Urothelium cell line (cell line): ENCODE measurements at regions not wholly inside any gene's neighbourhood (a gene's known extent, or its start where the extent isn't known, plus 50 kb on each side); places are given as distances from the start of the nearest gene placed in this dataset.
"Not testable (repeated sequence)": the region's sequence is repeated elsewhere in the genome, so short reads cannot be mapped to it uniquely, and the experiment has no call there.

Source experiments
- DNase-seq: peaks from one replicate; pipeline ENCODE4 v3.0.0; 2011; ENCODE audit warnings: low spot score, mixed read lengths
- FAIRE-seq: peaks from 2 replicates; lab custom pipeline; 2011; peaks lifted over from hg19 to GRCh38; lab: Jason Lieb, UNC

- DNase-seq (peak; percentile 47), FAIRE-seq (no peak)
These were observed 50.6 kb upstream of the NKD1 start for GRCh38 chr16:50497592-50497991.

DNA sequence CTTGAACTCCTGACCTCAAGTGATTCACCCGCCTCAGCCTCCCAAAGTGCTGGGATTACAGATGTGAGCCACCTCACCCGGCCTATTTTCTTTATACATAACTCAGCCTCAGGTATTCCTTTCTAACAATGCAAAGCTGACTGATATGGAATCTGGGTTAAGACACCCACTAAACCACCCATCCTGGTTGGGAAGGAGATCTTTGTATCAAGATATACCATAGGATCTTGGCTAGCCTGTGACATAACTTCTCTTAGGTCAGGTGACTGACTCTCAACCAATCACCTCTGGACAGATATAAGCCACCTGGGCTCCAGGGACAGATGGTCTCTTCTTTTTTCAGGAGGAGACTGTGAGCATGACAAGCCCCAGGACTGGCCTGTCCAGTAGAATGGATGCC lies 51.2 kb upstream of the NKD1 start:
- no peak for DNase-seq
- no peak for FAIRE-seq

DNA sequence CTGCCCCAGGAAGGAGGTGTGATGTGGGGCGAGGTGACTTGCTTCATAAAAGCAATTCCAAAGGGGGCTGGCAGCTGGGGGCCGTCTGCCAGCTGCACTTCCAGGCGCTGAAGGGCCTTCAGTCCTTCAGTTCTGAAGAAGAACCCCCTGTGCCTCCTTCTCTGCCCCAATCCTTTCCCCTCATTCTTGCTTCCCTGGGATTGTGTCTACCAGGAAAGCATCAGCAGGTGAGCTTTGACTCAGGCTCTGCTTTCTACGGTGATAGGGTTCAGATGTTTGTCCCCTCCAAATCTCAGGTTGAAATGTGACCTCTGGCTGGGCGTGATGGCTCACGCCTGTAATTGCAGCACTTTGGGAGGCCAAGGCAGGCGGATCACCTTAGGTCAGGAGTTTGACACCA lies 52.5 kb upstream of the NKD1 start:
- no peak for FAIRE-seq
- DNase-seq, result no peak

- DNase-seq (no peak), FAIRE-seq (no peak)
These were observed 53.4 kb upstream of the NKD1 start for GRCh38 chr16:50494501-50495491.

DNA sequence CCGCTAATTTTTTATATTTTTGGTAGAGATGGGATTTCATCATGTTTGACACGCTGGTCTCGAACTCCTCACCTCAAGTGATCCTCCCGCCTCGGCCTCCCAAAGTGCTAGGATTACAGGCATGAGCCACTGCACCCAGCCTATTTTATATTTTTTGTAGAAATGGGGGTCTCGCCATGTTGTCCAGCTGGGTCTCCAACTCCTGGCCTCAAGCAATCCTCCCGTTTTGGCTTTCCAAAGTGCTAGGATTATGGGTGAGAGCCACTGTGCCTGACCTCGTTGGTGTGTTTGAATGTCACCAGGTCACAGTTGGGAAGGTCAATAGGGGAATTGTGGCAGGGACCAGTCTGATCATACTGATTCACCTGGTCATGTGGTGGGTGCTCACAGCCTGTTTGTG lies 56.7 kb upstream of the NKD1 start:
- DNase-seq, result no peak
- FAIRE-seq, result no peak

- no peak for FAIRE-seq
These were observed 57.4 kb upstream of the NKD1 start for GRCh38 chr16:50490828-50491227.

GRCh38 chr16:50489182-50489581 lies 59.0 kb upstream of the NKD1 start:
- no peak for DNase-seq
- no peak for FAIRE-seq

More at GRCh38 chr16:50490828-50491227, 57.4 kb upstream of the NKD1 start:
- no peak for DNase-seq

- no peak for FAIRE-seq
- DNase-seq, result no peak
These were observed 60.7 kb upstream of the NKD1 start for GRCh38 chr16:50487528-50487927.

DNA sequence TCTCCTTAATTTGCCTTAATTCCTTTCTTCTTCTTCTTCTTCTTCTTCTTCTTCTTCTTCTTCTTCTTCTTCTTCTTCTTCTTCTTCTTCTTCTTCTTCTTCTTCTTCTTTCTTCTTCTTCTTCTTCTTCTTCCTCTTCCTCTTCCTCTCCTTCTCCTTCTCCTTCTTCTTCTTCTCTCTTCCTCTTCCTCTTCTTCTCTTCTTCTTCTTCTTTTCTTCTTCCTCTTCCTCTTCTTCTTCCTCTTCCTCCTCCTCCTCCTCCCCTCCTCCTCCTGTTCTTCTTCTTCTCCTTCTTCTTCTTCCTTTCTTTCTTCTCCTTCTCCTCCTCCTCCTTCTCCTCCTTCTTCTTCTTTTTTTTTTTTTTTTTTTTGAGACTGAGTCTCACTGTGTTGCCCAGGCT lies 62.0 kb upstream of the NKD1 start:
- not testable (repeated sequence) for FAIRE-seq, DNase-seq

GRCh38 chr16:50485232-50485631 lies 63.0 kb upstream of the NKD1 start:
- FAIRE-seq (no peak), DNase-seq (no peak)

DNA sequence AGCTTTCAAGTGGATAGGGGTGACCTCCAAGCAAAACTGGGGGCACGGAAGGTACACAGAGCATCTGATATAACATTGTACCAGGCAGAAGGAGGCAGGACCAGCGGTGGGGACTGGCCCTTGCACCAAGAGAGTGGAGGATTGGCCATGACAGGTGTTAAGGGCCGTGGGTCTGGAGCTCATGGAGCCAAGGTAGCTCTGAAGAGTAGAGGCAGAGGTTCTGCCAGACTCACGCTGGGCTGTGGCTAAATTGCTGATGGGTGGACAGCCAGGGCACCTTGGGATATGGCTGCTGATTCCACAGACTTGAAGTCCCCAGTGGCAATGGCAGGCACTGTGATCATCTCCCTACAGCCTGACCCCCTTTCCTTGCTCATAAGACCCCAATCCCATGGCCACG lies 65.9 kb upstream of the NKD1 start:
- DNase-seq (no peak), FAIRE-seq (no peak)

DNA sequence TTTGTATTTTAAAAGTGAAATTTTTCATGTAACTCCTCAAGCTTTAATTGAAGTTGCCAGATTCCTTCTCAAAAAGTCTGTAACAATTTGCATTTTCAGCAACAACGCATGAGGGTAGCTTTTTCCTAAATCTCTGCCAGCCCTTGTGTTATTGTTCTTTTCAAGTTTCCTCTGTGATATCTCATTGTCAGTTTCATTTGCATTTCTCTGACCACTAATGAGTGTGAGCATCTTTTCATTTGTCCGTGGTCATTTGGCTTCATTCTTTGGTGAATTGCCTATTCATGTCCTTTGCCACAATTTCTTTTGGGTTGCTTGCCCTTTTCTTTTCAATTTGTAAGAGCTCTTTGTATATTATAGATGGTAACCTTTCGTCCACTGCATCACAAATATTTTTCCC lies 68.0 kb upstream of the NKD1 start:
- FAIRE-seq (no peak), DNase-seq (no peak)

GRCh38 chr16:50479771-50480170 lies 68.4 kb upstream of the NKD1 start:
- no peak for DNase-seq
- no peak for FAIRE-seq

GRCh38 chr16:50478773-50479149 lies 69.4 kb upstream of the NKD1 start:
- FAIRE-seq (no peak), DNase-seq (no peak)

DNA sequence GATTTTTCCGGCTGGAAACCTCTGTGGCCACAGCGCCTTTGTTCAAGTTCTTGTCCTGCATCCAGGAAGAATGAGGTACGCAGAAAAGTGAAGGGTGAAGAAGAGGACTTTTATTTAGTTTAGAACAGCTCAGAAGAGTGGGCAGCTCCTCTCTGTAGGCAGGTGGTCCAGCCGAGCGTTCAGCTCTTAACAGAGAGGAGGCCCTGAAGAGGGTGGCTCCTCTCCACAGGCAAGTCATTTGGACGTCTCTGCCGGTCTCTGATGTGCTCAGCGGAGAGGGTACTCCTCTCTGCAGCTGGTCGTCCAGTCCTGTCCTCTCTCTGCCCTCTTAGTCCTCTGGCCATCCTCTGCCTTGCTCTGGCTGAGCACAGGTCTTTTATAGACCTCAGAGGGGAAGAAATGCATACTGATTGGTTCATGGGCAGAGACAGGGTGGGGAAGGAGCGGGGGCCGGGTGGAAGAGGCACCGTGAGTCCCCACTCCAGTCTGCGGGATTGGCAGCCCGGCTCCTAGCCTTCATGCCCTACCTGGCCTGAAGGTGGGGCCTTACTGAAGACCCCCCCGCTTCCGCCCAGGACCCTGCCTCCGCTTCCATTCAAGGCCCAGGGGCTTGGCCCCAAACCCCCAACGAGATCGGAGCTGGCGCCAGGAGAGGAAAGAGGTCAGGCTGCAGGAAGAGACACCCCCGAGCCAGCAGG lies 70.0 kb upstream of the NKD1 start:
- DNase-seq (no peak), FAIRE-seq (no peak)

DNA sequence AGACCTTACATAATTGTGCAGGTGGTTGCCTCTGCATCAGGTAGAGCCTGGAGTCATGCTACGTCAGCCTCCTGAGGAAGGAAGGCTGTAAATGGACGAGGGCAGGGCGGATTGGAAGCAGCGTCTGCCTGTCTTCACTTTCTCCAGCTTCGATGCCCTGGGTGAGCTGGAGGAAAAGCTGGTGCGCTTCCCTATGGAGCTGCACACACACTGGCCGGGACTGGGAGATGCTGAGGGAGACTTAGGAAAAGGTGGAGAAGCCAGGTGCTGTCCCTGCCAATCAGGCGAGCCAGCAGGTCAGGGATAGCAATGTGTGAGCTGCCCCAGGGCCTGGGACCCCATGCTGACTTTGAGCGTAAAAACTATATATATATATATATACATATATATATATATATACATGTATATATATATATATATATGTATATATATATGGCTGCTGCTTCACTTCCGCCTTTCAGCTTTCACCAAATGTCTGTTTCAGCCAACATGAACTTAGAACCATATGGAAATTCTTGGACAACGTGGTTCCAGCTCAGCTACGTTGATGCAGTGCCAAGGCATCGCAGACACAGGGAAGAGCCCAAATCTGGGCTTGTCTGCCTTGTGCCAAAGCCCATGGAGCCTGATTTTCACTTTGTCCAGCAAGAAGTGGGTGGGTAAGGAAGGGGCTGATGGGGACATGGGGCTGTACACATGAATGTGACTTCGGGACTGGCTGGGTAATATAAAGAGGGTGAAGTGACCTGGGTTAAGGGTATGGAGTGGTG lies 71.5 kb upstream of the NKD1 start:
- DNase-seq (no peak), FAIRE-seq (no peak)

DNA sequence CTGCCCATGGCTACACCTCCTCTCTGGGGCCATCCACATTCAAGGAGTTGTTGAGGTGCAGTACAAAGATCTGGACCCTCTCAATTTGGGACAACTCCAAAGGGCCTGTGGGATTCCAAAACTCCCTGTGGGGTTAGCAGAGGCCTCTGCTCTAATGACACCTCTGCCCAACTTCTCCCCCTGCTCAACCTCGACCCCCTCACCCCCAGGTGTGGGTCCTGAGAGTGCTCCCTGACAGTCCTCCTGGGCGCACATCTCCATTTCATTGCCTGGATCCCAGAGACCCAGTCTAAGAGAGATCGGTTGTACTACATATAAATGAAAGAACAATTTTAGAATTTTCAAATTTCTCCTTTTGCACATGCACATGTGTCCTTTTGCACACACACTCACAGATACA lies 73.0 kb upstream of the NKD1 start:
- no peak for FAIRE-seq
- DNase-seq, result no peak

DNA sequence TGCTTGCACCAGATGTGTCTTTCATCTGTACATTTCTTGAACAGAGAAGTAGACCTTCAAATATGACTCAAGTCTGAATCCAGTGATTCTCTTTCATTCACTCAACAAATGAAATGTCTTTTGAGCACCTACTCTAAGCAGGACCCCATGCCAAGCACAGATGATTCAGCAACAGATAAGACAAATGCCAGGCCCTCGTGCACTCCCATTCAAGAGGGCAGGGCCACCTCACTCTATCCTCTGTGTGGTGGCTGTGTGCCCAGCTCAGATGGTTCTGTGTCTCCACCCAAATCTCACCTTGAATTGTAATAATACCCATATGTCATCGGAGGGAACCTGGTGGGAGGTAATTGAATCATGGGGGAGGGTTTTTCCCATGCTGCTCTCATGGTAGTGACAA lies 74.1 kb upstream of the NKD1 start:
- FAIRE-seq, result no peak
- DNase-seq, result no peak

DNA sequence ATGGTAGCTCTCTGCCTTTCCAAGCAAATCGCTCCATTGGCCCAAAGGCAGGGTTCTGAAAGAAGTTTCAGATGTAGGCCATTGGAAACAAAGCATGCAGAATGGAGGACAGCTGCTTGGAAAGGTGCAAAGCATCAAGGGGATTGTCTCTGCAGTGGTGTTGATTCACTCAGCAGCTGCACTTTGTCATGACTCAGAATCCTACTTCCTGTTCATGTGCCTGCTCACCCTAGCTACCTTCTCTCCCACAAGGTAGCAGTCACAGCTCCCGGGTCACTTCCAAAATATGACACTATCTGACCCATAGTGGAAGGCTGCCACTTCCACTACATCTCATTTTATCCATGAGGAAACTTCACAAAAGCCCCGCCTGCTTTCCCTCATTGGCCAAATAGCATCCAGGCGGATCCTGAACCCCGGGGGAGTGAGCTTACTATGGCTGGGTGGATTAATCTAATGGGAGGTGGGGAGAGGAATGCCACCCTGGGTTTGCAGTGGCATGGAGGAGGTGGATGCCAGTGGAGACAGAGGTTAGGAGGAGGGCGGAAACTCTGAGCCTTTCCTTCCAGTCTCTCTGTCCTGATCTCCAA lies 74.7 kb upstream of the NKD1 start:
- FAIRE-seq (peak; percentile 44), DNase-seq (peak; percentile 52)

DNA sequence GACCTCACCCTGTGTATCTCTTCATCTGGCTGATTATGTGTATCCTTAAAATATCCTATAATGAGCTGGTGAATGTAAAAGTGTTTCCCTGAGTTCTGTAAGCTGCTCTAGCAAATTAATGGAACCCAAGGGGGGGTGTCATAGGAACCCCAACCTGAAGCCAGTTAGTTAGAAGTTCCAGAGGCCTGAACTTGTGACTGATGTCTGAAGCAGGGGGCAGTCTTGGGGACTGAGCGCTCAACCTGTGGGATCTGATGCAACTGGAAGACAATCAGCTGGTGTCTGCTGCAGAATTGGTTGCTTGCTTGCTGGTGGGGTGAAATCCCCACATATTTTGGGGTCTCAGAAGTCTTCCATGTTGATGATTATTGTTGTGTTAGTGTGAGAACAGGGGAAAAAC lies 75.7 kb upstream of the NKD1 start:
- DNase-seq (no peak), FAIRE-seq (no peak)

DNA sequence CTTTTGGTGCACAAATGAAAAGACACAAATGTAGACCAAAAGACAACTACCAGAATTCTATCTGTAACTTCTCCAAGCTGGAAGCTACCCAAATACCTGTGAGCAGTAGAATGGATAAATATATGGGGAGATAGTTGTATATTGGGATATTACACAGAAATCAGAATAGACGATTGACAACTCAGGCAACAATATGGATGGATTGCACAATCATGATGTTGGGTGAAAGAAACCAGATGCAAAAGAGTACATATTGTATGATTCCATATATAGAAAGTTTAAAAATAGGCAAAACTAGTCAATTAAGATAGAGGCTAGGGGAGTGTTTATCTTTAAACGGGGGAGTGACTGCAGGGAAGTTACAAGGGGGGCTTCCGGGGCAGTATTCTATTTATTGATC lies 77.5 kb upstream of the NKD1 start:
- FAIRE-seq (no peak), DNase-seq (no peak)
